ENCODE measurements at regions not wholly inside any gene's neighbourhood (a gene's known extent, or its start where the extent isn't known, plus 50 kb on each side); places are given as distances from the start of the nearest gene placed in this dataset.

GRCh38 chr1:98471633-98472032 is 189.9 kb upstream of the SNX7 start:
- no peak for TF ChIP-seq CTCF (IDR thresholded peaks at IDR 0.05)
- no peak for TF ChIP-seq EP300 (IDR thresholded peaks at IDR 0.05)
